ENCODE measurements at regions not wholly inside any gene's neighbourhood (a gene's known extent, or its start where the extent isn't known, plus 50 kb on each side); places are given as distances from the start of the nearest gene placed in this dataset.

GRCh38 chr16:80176114-80176513 lies 364.7 kb upstream of the DYNLRB2 start:
- H3K4me1 ChIP-seq: peaks cover 0 to 6% (median 2%) of the 10 kb centered on the region in 4 donors
- intact Hi-C loops (cut with DNase I; ENCODE audit: low total_unique reads): no loop called here
- DNase-seq: no peak
- no peaks in the 10 kb centered on the region for H3K9me3 ChIP-seq
- H3K27ac ChIP-seq: no peak overlapping the region
- no peak for TF ChIP-seq CTCF (IDR thresholded peaks at IDR 0.05)
- H3K4me3 ChIP-seq: no peak overlapping the region
- no peaks in the 10 kb centered on the region for H3K27me3 ChIP-seq
- H3K36me3 ChIP-seq: no peaks in the 10 kb centered on the region

GRCh38 chr16:80175011-80175410 lies 365.8 kb upstream of the DYNLRB2 start:
- Histone ChIP-seq H3K4me1 (peaks cover 0 to 6% (median 2%) of the 10 kb centered on the region in 4 donors), H3K9me3 (no peaks in the 10 kb centered on the region), H3K36me3 (no peaks in the 10 kb centered on the region), H3K4me3 (no peak overlapping the region), H3K27me3 (no peaks in the 10 kb centered on the region), H3K27ac (no peak overlapping the region)
- no peak for TF ChIP-seq CTCF (IDR thresholded peaks at IDR 0.05)
- no peak for DNase-seq
- intact Hi-C loops (cut with DNase I; ENCODE audit: low total_unique reads): no loop called here

GRCh38 chr16:80174416-80174815 lies 366.4 kb upstream of the DYNLRB2 start:
- Histone ChIP-seq H3K9me3 (no peaks in the 10 kb centered on the region), H3K27ac (no peak overlapping the region), H3K4me3 (no peak overlapping the region), H3K4me1 (peaks cover 0 to 6% (median 2%) of the 10 kb centered on the region in 4 donors), H3K27me3 (no peaks in the 10 kb centered on the region), H3K36me3 (no peaks in the 10 kb centered on the region)
- intact Hi-C loops (cut with DNase I; ENCODE audit: low total_unique reads): no loop called here
- no peak for DNase-seq
- TF ChIP-seq CTCF (IDR thresholded peaks at IDR 0.05): no peak

- Histone ChIP-seq H3K27me3 (no peaks in the 10 kb centered on the region), H3K4me1 (peaks cover 0 to 6% (median 2%) of the 10 kb centered on the region in 4 donors), H3K4me3 (no peak overlapping the region), H3K9me3 (no peaks in the 10 kb centered on the region), H3K36me3 (no peaks in the 10 kb centered on the region), H3K27ac (no peak overlapping the region)
- DNase-seq: no peak
- TF ChIP-seq CTCF (IDR thresholded peaks at IDR 0.05): no peak
- intact Hi-C loops (cut with DNase I; ENCODE audit: low total_unique reads): no loop called here
These were observed 369.0 kb upstream of the DYNLRB2 start for GRCh38 chr16:80171746-80172145.

GRCh38 chr16:80171199-80171598 lies 369.6 kb upstream of the DYNLRB2 start:
- Histone ChIP-seq H3K4me1 (peaks cover 0 to 6% (median 2%) of the 10 kb centered on the region in 4 donors), H3K4me3 (no peak overlapping the region), H3K9me3 (no peaks in the 10 kb centered on the region), H3K27me3 (no peaks in the 10 kb centered on the region), H3K27ac (no peak overlapping the region), H3K36me3 (no peaks in the 10 kb centered on the region)
- TF ChIP-seq CTCF (IDR thresholded peaks at IDR 0.05): no peak
- intact Hi-C loops (cut with DNase I; ENCODE audit: low total_unique reads): no loop called here
- DNase-seq: no peak
